ENCODE measurements at regions not wholly inside any gene's neighbourhood (a gene's known extent, or its start where the extent isn't known, plus 50 kb on each side); places are given as distances from the start of the nearest gene placed in this dataset.
"Not testable (repeated sequence)": the region's sequence is repeated elsewhere in the genome, so short reads cannot be mapped to it uniquely, and the experiment has no call there.

GRCh38 chr2:224174521-224174920 is 135.4 kb upstream of the SERPINE2 start:
- DNase-seq, result no peak

- no peak for DNase-seq
Measured at GRCh38 chr2:224173933-224174332, 134.8 kb upstream of the SERPINE2 start.

GRCh38 chr2:224173210-224173609 is 134.1 kb upstream of the SERPINE2 start:
- DNase-seq, result no peak

- DNase-seq, result no peak
Measured at GRCh38 chr2:224171226-224171625, 132.1 kb upstream of the SERPINE2 start.

GRCh38 chr2:224169847-224170246 is 130.8 kb upstream of the SERPINE2 start:
- DNase-seq, result no peak

GRCh38 chr2:224167781-224168180 is 128.7 kb upstream of the SERPINE2 start:
- DNase-seq, result not testable (repeated sequence)

GRCh38 chr2:224166654-224167053 is 127.6 kb upstream of the SERPINE2 start:
- DNase-seq, result no peak

GRCh38 chr2:224165901-224166319 is 126.8 kb upstream of the SERPINE2 start:
- DNase-seq, result no peak

GRCh38 chr2:224163566-224164307 is 124.7 kb upstream of the SERPINE2 start:
- no peak for DNase-seq

- DNase-seq, result no peak
Measured at GRCh38 chr2:224162122-224162521, 123.0 kb upstream of the SERPINE2 start.

- DNase-seq, result no peak
Measured at GRCh38 chr2:224161712-224162111, 122.6 kb upstream of the SERPINE2 start.

GRCh38 chr2:224160917-224161316 is 121.8 kb upstream of the SERPINE2 start:
- DNase-seq, result no peak

GRCh38 chr2:224159345-224159928 is 120.4 kb upstream of the SERPINE2 start:
- DNase-seq, result no peak

GRCh38 chr2:224158831-224159230 is 119.7 kb upstream of the SERPINE2 start:
- no peak for DNase-seq

GRCh38 chr2:224158061-224158460 is 119.0 kb upstream of the SERPINE2 start:
- DNase-seq, result no peak

GRCh38 chr2:224157655-224158054 is 118.6 kb upstream of the SERPINE2 start:
- no peak for DNase-seq

- DNase-seq, result no peak
Measured at GRCh38 chr2:224156436-224156835, 117.3 kb upstream of the SERPINE2 start.

- no peak for DNase-seq
Measured at GRCh38 chr2:224155896-224156295, 116.8 kb upstream of the SERPINE2 start.

GRCh38 chr2:224155371-224155770 is 116.3 kb upstream of the SERPINE2 start:
- DNase-seq, result no peak

GRCh38 chr2:224151680-224152310 is 112.7 kb upstream of the SERPINE2 start:
- DNase-seq, result no peak

- no peak for DNase-seq
Measured at GRCh38 chr2:224151161-224151560, 112.1 kb upstream of the SERPINE2 start.

- DNase-seq, result not testable (repeated sequence)
Measured at GRCh38 chr2:224148058-224148457, 109.0 kb upstream of the SERPINE2 start.

GRCh38 chr2:224147174-224147573 is 108.1 kb upstream of the SERPINE2 start:
- DNase-seq, result no peak

Data from stimulated activated naive CD4-positive, alpha-beta T cell (primary cell).